Osteoblast (primary cell): ENCODE measurements at regions not wholly inside any gene's neighbourhood (a gene's known extent, or its start where the extent isn't known, plus 50 kb on each side); places are given as distances from the start of the nearest gene placed in this dataset.

Experiments used
- DNase-seq: peaks from one replicate; pipeline ENCODE4 v3.0.0; 2011; ENCODE audit warnings: low spot score, mixed read lengths; ENCODE audit not compliant: insufficient read length; ENCODE audit errors: missing footprints
- H2AFZ ChIP-seq: 2 replicates; pipeline ENCODE4 v1.6.0; 2011; ENCODE audit warnings: mild to moderate bottlenecking, low read length
- H3K27ac ChIP-seq: 2 replicates; pipeline ENCODE4 v1.5.1; 2011; ENCODE audit warnings: mild to moderate bottlenecking, low read depth, low read length, moderate library complexity
- H3K27me3 ChIP-seq: 2 replicates; pipeline ENCODE4 v1.6.0; 2012; ENCODE audit warnings: mild to moderate bottlenecking, control low read depth, inconsistent platforms, low read length, moderate library complexity; ENCODE audit not compliant: insufficient read depth
- H3K36me3 ChIP-seq: 2 replicates; pipeline ENCODE4 v1.5.1; 2011; ENCODE audit warnings: mild to moderate bottlenecking, low read length, control low read depth, moderate library complexity; ENCODE audit not compliant: insufficient read depth
- H3K4me1 ChIP-seq: 2 replicates; pipeline ENCODE4 v1.5.1; 2011; ENCODE audit warnings: mild to moderate bottlenecking, low read length, control low read depth, moderate library complexity; ENCODE audit not compliant: insufficient read depth
- H3K4me2 ChIP-seq: 2 replicates; pipeline ENCODE4 v1.6.0; 2011; ENCODE audit warnings: mild to moderate bottlenecking, low read length; ENCODE audit not compliant: insufficient read depth
- H3K4me3 ChIP-seq: fragments of 200-600 bp; sonication (generic); 3 replicates; pipeline ENCODE4 v1.5.1; 2012; ENCODE audit warnings: mild to moderate bottlenecking, low read length, inconsistent platforms; ENCODE audit not compliant: insufficient read depth
- H3K79me2 ChIP-seq: 2 replicates; pipeline ENCODE4 v1.6.0; 2012; ENCODE audit warnings: mild to moderate bottlenecking, low read length, control low read depth, inconsistent platforms; ENCODE audit not compliant: insufficient read depth
- H3K9me3 ChIP-seq: 2 replicates; pipeline ENCODE4 v1.5.1; 2011; ENCODE audit warnings: low read depth, low read length, control low read depth
- H4K20me1 ChIP-seq: 2 replicates; pipeline ENCODE4 v1.6.0; 2012; ENCODE audit warnings: mild to moderate bottlenecking, low read length, control low read depth; ENCODE audit not compliant: insufficient read depth
- CTCF ChIP-seq: IDR thresholded peaks from 2 replicates; pipeline ENCODE4 v1.5.1; 2011; ENCODE audit warnings: mild to moderate bottlenecking, low read depth, low read length, moderate library complexity; ENCODE audit errors: extremely low read depth

GRCh38 chr7:8833355-8833754 lies 399.9 kb downstream of the NXPH1 start:
- no peaks in the 10 kb centered on the region for H4K20me1 ChIP-seq
- H3K27ac ChIP-seq: no peak overlapping the region
- H3K79me2 ChIP-seq: no peaks in the 10 kb centered on the region
- no peak overlapping the region for H2AFZ ChIP-seq
- TF ChIP-seq CTCF: no peak
- H3K4me2 ChIP-seq: no peak overlapping the region
- H3K4me3 ChIP-seq: no peak overlapping the region
- no peaks in the 10 kb centered on the region for H3K27me3 ChIP-seq
- no peaks in the 10 kb centered on the region for H3K36me3 ChIP-seq
- no peak for DNase-seq
- no peaks in the 10 kb centered on the region for H3K9me3 ChIP-seq
- no peaks in the 10 kb centered on the region for H3K4me1 ChIP-seq

GRCh38 chr7:8841171-8841570 lies 407.8 kb downstream of the NXPH1 start:
- no peak for DNase-seq
- H3K27ac ChIP-seq: no peak overlapping the region
- no peak overlapping the region for H2AFZ ChIP-seq
- no peak for TF ChIP-seq CTCF
- H4K20me1 ChIP-seq: no peaks in the 10 kb centered on the region
- H3K4me2 ChIP-seq: no peak overlapping the region
- no peaks in the 10 kb centered on the region for H3K9me3 ChIP-seq
- no peaks in the 10 kb centered on the region for H3K4me1 ChIP-seq
- no peaks in the 10 kb centered on the region for H3K79me2 ChIP-seq
- no peaks in the 10 kb centered on the region for H3K27me3 ChIP-seq
- no peaks in the 10 kb centered on the region for H3K36me3 ChIP-seq
- no peak overlapping the region for H3K4me3 ChIP-seq

GRCh38 chr7:8871716-8872115 lies 438.3 kb downstream of the NXPH1 start:
- H3K27ac ChIP-seq: no peak overlapping the region
- DNase-seq: no peak
- H3K4me2 ChIP-seq: no peak overlapping the region
- no peaks in the 10 kb centered on the region for H3K9me3 ChIP-seq
- no peaks in the 10 kb centered on the region for H3K27me3 ChIP-seq
- no peak overlapping the region for H3K4me3 ChIP-seq
- H3K79me2 ChIP-seq: no peaks in the 10 kb centered on the region
- no peak overlapping the region for H2AFZ ChIP-seq
- no peaks in the 10 kb centered on the region for H4K20me1 ChIP-seq
- no peak for TF ChIP-seq CTCF
- no peaks in the 10 kb centered on the region for H3K36me3 ChIP-seq
- no peaks in the 10 kb centered on the region for H3K4me1 ChIP-seq

- no peaks in the 10 kb centered on the region for H3K4me1 ChIP-seq
- H3K4me2 ChIP-seq: no peak overlapping the region
- H3K36me3 ChIP-seq: no peaks in the 10 kb centered on the region
- no peaks in the 10 kb centered on the region for H4K20me1 ChIP-seq
- no peaks in the 10 kb centered on the region for H3K27me3 ChIP-seq
- peaks cover 5% of the 10 kb centered on the region for H3K9me3 ChIP-seq
- no peak overlapping the region for H2AFZ ChIP-seq
- H3K4me3 ChIP-seq: no peak overlapping the region
- TF ChIP-seq CTCF: no peak
- DNase-seq: no peak
- H3K79me2 ChIP-seq: no peaks in the 10 kb centered on the region
- no peak overlapping the region for H3K27ac ChIP-seq
Observed at GRCh38 chr7:8881916-8882315, 448.5 kb downstream of the NXPH1 start.
